ENCODE measurements at regions not wholly inside any gene's neighbourhood (a gene's known extent, or its start where the extent isn't known, plus 50 kb on each side); places are given as distances from the start of the nearest gene placed in this dataset.

DNA sequence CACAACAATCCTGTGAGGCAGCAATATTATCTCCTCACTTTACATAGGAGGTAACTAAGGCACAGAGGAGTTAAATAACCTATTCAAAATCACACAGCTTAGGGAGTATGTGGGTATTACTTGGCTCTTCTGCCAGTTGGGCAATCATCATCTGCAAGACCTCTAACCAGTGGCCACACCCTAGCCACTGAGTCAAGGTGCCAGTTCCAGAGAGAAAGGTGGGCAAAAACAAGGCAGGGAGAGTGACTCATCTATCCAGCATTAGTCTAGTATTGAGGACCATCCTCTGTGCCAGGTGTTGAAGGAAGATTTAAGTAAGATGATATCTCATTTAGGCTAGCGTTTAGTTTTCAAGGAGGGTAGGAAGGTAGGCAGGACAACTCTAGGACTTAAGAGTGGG is 113.9 kb upstream of the EOLA2 start:
- no peak for TF ChIP-seq JUND (IDR thresholded peaks at IDR 0.05)
- TF ChIP-seq, protein P1, sequence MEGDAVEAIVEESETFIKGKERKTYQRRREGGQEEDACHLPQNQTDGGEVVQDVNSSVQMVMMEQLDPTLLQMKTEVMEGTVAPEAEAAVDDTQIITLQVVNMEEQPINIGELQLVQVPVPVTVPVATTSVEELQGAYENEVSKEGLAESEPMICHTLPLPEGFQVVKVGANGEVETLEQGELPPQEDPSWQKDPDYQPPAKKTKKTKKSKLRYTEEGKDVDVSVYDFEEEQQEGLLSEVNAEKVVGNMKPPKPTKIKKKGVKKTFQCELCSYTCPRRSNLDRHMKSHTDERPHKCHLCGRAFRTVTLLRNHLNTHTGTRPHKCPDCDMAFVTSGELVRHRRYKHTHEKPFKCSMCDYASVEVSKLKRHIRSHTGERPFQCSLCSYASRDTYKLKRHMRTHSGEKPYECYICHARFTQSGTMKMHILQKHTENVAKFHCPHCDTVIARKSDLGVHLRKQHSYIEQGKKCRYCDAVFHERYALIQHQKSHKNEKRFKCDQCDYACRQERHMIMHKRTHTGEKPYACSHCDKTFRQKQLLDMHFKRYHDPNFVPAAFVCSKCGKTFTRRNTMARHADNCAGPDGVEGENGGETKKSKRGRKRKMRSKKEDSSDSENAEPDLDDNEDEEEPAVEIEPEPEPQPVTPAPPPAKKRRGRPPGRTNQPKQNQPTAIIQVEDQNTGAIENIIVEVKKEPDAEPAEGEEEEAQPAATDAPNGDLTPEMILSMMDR (IDR thresholded peaks at IDR 0.05; ENCODE audit: low read depth, low read length, missing input control) = no peak
- TF ChIP-seq, protein P2, sequence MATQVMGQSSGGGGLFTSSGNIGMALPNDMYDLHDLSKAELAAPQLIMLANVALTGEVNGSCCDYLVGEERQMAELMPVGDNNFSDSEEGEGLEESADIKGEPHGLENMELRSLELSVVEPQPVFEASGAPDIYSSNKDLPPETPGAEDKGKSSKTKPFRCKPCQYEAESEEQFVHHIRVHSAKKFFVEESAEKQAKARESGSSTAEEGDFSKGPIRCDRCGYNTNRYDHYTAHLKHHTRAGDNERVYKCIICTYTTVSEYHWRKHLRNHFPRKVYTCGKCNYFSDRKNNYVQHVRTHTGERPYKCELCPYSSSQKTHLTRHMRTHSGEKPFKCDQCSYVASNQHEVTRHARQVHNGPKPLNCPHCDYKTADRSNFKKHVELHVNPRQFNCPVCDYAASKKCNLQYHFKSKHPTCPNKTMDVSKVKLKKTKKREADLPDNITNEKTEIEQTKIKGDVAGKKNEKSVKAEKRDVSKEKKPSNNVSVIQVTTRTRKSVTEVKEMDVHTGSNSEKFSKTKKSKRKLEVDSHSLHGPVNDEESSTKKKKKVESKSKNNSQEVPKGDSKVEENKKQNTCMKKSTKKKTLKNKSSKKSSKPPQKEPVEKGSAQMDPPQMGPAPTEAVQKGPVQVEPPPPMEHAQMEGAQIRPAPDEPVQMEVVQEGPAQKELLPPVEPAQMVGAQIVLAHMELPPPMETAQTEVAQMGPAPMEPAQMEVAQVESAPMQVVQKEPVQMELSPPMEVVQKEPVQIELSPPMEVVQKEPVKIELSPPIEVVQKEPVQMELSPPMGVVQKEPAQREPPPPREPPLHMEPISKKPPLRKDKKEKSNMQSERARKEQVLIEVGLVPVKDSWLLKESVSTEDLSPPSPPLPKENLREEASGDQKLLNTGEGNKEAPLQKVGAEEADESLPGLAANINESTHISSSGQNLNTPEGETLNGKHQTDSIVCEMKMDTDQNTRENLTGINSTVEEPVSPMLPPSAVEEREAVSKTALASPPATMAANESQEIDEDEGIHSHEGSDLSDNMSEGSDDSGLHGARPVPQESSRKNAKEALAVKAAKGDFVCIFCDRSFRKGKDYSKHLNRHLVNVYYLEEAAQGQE (IDR thresholded peaks at IDR 0.05) = no peak
- TF ChIP-seq, protein P3, sequence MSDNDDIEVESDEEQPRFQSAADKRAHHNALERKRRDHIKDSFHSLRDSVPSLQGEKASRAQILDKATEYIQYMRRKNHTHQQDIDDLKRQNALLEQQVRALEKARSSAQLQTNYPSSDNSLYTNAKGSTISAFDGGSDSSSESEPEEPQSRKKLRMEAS (IDR thresholded peaks at IDR 0.05) = no peak
- TF ChIP-seq, protein P4, sequence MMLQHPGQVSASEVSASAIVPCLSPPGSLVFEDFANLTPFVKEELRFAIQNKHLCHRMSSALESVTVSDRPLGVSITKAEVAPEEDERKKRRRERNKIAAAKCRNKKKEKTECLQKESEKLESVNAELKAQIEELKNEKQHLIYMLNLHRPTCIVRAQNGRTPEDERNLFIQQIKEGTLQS (IDR thresholded peaks at IDR 0.05) = no peak
